HG03108 (cell line): ENCODE measurements at regions not wholly inside any gene's neighbourhood (a gene's known extent, or its start where the extent isn't known, plus 50 kb on each side); places are given as distances from the start of the nearest gene placed in this dataset.

Experiments used
- ATAC-seq: cut with Tn5 transposase; IDR thresholded peaks from one replicate; pipeline ENCODE4 v1.9.1; 2021; ENCODE audit warnings: moderate library complexity; ENCODE audit not compliant: unreplicated experiment

- ATAC-seq: no peak
These were observed 119.6 kb downstream of the BTC start for GRCh38 chr4:74674750-74675149.

DNA sequence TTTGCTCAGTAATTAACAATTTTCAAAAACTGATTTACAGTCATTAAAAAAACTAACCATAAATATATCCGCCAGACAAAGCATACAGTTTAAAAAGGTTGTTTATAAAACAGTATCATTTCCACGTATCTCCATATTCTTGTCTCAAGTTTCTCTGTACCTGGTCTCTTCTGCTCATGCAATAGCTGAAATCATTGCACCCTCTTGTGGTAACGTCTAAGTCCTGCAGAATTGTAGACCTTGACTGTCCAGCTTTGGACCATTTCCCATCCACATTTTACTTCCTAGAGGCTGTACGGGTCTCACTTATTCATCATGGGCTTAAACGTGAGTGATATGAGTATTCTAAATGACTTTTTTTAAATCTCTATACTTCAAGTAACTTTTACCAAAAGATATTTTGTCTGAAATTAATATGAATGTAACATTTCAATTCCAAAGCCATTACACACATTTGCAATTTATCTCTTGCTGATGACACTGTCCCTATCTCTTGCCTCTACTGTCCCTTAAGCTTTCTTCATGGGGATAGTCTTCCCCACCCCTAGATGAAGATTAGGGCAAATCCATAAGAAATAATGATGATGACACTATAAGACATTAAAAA lies 118.5 kb downstream of the BTC start:
- peak; percentile 56 for ATAC-seq

- no peak for ATAC-seq
These were observed 111.6 kb downstream of the BTC start for GRCh38 chr4:74682567-74683359.

DNA sequence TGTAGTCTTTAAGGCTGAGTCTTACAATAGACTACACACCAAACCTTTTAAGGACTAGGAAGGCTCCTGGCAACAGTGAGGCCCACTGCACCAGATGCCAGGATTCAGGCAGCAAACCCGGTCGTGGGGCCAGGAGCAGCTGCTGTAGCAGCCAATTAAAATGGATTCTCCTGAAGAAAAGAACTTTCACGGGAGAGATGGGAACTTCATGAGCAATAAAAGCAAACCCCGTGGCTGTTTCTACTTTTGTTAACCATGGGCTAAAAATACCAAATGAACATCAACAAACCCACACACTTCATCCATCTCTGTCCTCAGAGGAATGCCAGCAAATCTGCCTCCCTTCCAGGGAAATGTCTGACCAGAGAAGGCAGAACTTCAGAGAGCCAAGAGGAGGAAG lies 101.4 kb downstream of the BTC start:
- ATAC-seq: no peak
